MM.1S (cell line): ENCODE measurements at regions not wholly inside any gene's neighbourhood (a gene's known extent, or its start where the extent isn't known, plus 50 kb on each side); places are given as distances from the start of the nearest gene placed in this dataset.

Source experiments
- DNase-seq: peaks from one replicate; pipeline ENCODE4 v3.0.0-alpha.2; 2015
- H2AFZ ChIP-seq: fragments of 300-600 bp; sonication (generic); 2 replicates; pipeline ENCODE4 v1.6.0; 2016; ENCODE audit warnings: antibody characterized with exemption, low read length
- H3F3A ChIP-seq: fragments of 300-600 bp; sonication (generic); 2 replicates; pipeline ENCODE4 v1.6.1; 2016; ENCODE audit warnings: mild to moderate bottlenecking, antibody characterized with exemption, low read length, moderate library complexity, mixed read lengths; ENCODE audit not compliant: insufficient read depth
- H3K27ac ChIP-seq: fragments of 300-600 bp; sonication (generic); 2 replicates; pipeline ENCODE4 v1.5.1; 2016; ENCODE audit warnings: mild to moderate bottlenecking, low read length
- H3K27me3 ChIP-seq: fragments of 300-600 bp; sonication (generic); replicated peaks from 2 replicates; pipeline ENCODE4 v1.6.0; 2016; ENCODE audit warnings: low read length; ENCODE audit not compliant: insufficient read depth
- H3K36me3 ChIP-seq: fragments of 300-600 bp; sonication (generic); replicated peaks from 2 replicates; pipeline ENCODE4 v1.6.1; 2016; ENCODE audit warnings: mild to moderate bottlenecking, low read length, mixed read lengths; ENCODE audit not compliant: insufficient read depth
- H3K4me1 ChIP-seq: fragments of 300-600 bp; sonication (generic); 2 replicates; pipeline ENCODE4 v1.6.1; 2016; ENCODE audit warnings: low read length, mixed read lengths
- H3K4me2 ChIP-seq: fragments of 300-600 bp; sonication (generic); 2 replicates; pipeline ENCODE4 v1.6.0; 2016; ENCODE audit warnings: low read depth, low read length
- H3K4me3 ChIP-seq: fragments of 300-600 bp; sonication (generic); 2 replicates; pipeline ENCODE4 v1.5.1; 2016; ENCODE audit warnings: low read length, mixed read lengths
- H3K79me2 ChIP-seq: fragments of 300-600 bp; sonication (generic); 2 replicates; pipeline ENCODE4 v1.6.1; 2016; ENCODE audit warnings: mixed run types, low read length, mixed read lengths
- H3K9ac ChIP-seq: fragments of 300-600 bp; sonication (generic); 2 replicates; pipeline ENCODE4 v1.6.1; 2016; ENCODE audit warnings: low read length, mixed read lengths
- H3K9me2 ChIP-seq: fragments of 300-600 bp; sonication (generic); replicated peaks from 2 replicates; pipeline ENCODE4 v1.6.1; 2016; ENCODE audit warnings: mild to moderate bottlenecking, low read length, mixed read lengths; ENCODE audit not compliant: insufficient read depth
- H3K9me3 ChIP-seq: fragments of 300-600 bp; sonication (generic); replicated peaks from 2 replicates; pipeline ENCODE4 v1.6.1; 2016; ENCODE audit warnings: mild to moderate bottlenecking, low read length, mixed read lengths; ENCODE audit not compliant: insufficient read depth
- H4K20me1 ChIP-seq: fragments of 300-600 bp; sonication (generic); 2 replicates; pipeline ENCODE4 v1.6.1; 2016; ENCODE audit warnings: mild to moderate bottlenecking, low read length, moderate library complexity, mixed read lengths; ENCODE audit not compliant: insufficient read depth
- CTCF ChIP-seq: fragments of 300-600 bp; sonication (generic); IDR thresholded peaks from 2 replicates; pipeline ENCODE4 v1.5.1; 2016; ENCODE audit warnings: antibody characterized with exemption, low read length, mixed read lengths
- EZH2 ChIP-seq: fragments of 300-600 bp; sonication (generic); optimal IDR thresholded peaks from 2 replicates; pipeline ENCODE3; 2017; ENCODE audit warnings: low read depth, mild to moderate bottlenecking, antibody characterized with exemption, low read length, mixed read lengths
- EZH2phosphoT487 ChIP-seq: fragments of 300-600 bp; sonication (generic); IDR thresholded peaks from 2 replicates; pipeline ENCODE4 v1.6.1; 2018; ENCODE audit warnings: antibody characterized with exemption, low read length

GRCh38 chr14:26204728-26205479 lies 392.9 kb downstream of the NOVA1 start:
- Histone ChIP-seq H3F3A (no peaks in the 10 kb centered on the region), H3K36me3 (no peaks in the 10 kb centered on the region), H3K9me2 (no peaks in the 10 kb centered on the region), H3K4me1 (no peaks in the 10 kb centered on the region), H3K4me2 (no peak overlapping the region), H3K79me2 (no peaks in the 10 kb centered on the region), H3K27ac (no peak overlapping the region), H4K20me1 (no peaks in the 10 kb centered on the region), H3K4me3 (no peak overlapping the region), H3K9ac (no peak overlapping the region), H3K9me3 (no peaks in the 10 kb centered on the region), H2AFZ (no peak overlapping the region), H3K27me3 (no peaks in the 10 kb centered on the region)
- TF ChIP-seq EZH2 (no peak), CTCF (no peak), EZH2phosphoT487 (no peak)
- DNase-seq: no peak

GRCh38 chr14:26204366-26204727 lies 393.5 kb downstream of the NOVA1 start:
- Histone ChIP-seq H3K4me2 (no peak overlapping the region), H3K9me3 (no peaks in the 10 kb centered on the region), H3F3A (no peaks in the 10 kb centered on the region), H3K9me2 (no peaks in the 10 kb centered on the region), H3K27ac (no peak overlapping the region), H2AFZ (no peak overlapping the region), H4K20me1 (no peaks in the 10 kb centered on the region), H3K79me2 (no peaks in the 10 kb centered on the region), H3K9ac (no peak overlapping the region), H3K4me1 (no peaks in the 10 kb centered on the region), H3K4me3 (no peak overlapping the region), H3K27me3 (no peaks in the 10 kb centered on the region), H3K36me3 (no peaks in the 10 kb centered on the region)
- TF ChIP-seq EZH2phosphoT487: no peak
- no peak for TF ChIP-seq CTCF
- TF ChIP-seq EZH2: no peak
- no peak for DNase-seq

DNA sequence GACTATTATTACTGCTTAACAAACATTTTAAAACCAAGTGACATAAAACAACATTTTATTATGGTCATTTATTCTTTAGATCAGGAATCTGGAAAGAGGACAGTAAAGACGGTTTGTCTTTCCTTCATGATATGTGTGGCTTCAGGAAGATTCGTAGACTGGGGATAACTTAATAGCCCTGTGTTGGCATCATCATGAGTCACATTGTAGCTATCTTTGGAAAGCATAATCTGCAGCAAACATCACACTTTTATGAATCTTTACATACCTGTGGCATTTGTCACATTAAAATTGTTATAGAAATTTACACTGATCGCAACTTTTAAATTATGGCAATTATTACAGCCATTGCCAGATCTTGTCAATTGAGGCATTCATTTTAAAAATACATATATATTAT lies 397.1 kb downstream of the NOVA1 start:
- no peaks in the 10 kb centered on the region for H3K36me3 ChIP-seq
- no peak for DNase-seq
- H2AFZ ChIP-seq: no peak overlapping the region
- no peak overlapping the region for H3K27ac ChIP-seq
- no peaks in the 10 kb centered on the region for H4K20me1 ChIP-seq
- no peaks in the 10 kb centered on the region for H3F3A ChIP-seq
- H3K79me2 ChIP-seq: no peaks in the 10 kb centered on the region
- no peak overlapping the region for H3K9ac ChIP-seq
- H3K9me3 ChIP-seq: no peaks in the 10 kb centered on the region
- H3K27me3 ChIP-seq: no peaks in the 10 kb centered on the region; the same call in 1 of the 2 replicates
- H3K9me2 ChIP-seq: no peaks in the 10 kb centered on the region
- no peak for TF ChIP-seq EZH2phosphoT487
- TF ChIP-seq EZH2: no peak
- TF ChIP-seq CTCF: no peak
- H3K4me3 ChIP-seq: no peak overlapping the region
- no peaks in the 10 kb centered on the region for H3K4me1 ChIP-seq
- H3K4me2 ChIP-seq: no peak overlapping the region
